ENCODE measurements at regions not wholly inside any gene's neighbourhood (a gene's known extent, or its start where the extent isn't known, plus 50 kb on each side); places are given as distances from the start of the nearest gene placed in this dataset.

DNA sequence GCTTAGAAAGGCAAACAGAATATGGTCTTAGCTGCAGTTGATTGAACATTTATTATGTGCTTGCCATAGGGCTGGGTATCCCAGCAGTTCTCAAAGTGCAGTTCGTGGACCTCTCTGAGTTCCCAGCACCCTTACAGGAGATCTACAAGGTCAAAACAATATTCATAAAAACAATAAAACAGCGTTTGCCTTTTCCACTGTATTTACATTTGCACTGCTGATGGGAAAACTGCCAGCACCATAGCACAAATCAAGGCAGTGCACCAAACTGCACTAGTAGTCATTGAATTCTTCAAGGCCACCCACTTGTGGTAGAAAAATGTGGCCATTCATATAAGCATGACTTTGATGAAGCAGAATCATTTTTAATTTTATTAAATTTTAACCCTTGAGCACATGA lies 128.1 kb downstream of the CCDC34 start:
- intact Hi-C loops (cut with DNase I): no loop called here
- H3K36me3 ChIP-seq: no peaks in the 10 kb centered on the region
- no peak overlapping the region for H3K4me3 ChIP-seq
- H3K4me1 ChIP-seq: no peaks in the 10 kb centered on the region
- H3K27me3 ChIP-seq: no peaks in the 10 kb centered on the region
- ATAC-seq: no peak
- no peaks in the 10 kb centered on the region for H3K9me3 ChIP-seq
- H3K27ac ChIP-seq: no peak overlapping the region
- TF ChIP-seq, protein P1, sequence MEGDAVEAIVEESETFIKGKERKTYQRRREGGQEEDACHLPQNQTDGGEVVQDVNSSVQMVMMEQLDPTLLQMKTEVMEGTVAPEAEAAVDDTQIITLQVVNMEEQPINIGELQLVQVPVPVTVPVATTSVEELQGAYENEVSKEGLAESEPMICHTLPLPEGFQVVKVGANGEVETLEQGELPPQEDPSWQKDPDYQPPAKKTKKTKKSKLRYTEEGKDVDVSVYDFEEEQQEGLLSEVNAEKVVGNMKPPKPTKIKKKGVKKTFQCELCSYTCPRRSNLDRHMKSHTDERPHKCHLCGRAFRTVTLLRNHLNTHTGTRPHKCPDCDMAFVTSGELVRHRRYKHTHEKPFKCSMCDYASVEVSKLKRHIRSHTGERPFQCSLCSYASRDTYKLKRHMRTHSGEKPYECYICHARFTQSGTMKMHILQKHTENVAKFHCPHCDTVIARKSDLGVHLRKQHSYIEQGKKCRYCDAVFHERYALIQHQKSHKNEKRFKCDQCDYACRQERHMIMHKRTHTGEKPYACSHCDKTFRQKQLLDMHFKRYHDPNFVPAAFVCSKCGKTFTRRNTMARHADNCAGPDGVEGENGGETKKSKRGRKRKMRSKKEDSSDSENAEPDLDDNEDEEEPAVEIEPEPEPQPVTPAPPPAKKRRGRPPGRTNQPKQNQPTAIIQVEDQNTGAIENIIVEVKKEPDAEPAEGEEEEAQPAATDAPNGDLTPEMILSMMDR (IDR thresholded peaks at IDR 0.05): no peak
- no peak for DNase-seq

DNA sequence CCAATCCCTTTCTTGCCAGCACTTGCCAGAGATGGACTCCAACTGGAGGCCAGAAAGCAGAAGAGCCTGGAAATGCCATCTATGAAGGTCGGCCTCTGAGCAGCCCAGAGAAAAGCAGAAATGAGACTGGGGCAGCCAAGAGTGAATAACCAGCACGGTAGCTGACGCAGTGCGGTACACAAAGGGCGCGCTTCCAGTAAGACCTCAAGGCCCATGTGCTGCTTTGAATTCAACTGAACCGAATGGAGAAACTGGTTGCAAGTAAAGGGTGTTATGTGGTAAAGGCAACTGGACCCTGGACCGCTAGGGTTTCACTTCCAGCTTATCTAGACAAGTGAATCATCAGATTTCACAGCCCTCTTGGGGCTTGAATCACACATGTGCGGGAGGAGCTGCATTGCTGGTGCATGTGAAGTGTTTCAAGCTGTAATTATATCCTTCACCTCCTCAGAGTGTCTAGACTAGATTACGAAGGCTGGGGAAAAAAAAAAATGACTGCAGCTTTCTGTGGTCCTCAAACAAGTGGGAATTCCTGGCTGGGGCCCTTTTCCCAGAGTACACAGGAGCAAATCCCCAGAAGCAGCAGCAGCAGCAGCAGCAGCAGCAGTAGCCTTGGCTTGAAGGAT lies 128.9 kb downstream of the CCDC34 start:
- H3K27ac ChIP-seq: no peak overlapping the region
- intact Hi-C loops (cut with DNase I): no loop called here
- TF ChIP-seq, protein P1 (IDR thresholded peaks at IDR 0.05): no peak
- no peaks in the 10 kb centered on the region for H3K9me3 ChIP-seq
- no peaks in the 10 kb centered on the region for H3K36me3 ChIP-seq
- H3K4me3 ChIP-seq: no peak overlapping the region
- no peak for DNase-seq
- no peak for ATAC-seq
- no peaks in the 10 kb centered on the region for H3K4me1 ChIP-seq
- no peaks in the 10 kb centered on the region for H3K27me3 ChIP-seq

DNA sequence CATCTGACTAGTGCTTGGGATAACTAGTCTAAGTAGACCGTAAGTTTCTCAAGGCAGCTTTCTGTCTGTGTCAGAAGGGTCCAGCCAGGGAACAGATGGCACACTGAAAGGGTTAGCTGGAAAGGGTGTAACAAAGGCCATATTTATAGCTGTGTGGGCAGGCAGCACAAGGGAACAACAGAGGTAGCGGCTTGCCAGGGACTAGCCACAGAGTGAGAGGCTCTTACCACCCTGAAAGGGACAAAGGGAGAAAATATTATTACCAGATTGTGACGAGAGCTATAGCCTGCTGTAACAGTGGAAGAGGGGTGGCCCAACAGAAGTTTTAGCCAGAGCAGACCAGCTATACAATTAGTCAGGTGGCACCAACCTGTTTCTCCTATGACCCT lies 129.4 kb downstream of the CCDC34 start:
- ATAC-seq (no peak), DNase-seq (no peak)
- no peaks in the 10 kb centered on the region for H3K27me3 ChIP-seq
- no peaks in the 10 kb centered on the region for H3K9me3 ChIP-seq
- no peaks in the 10 kb centered on the region for H3K4me1 ChIP-seq
- intact Hi-C loops (cut with DNase I): no loop called here
- TF ChIP-seq, protein P1 (IDR thresholded peaks at IDR 0.05): no peak
- no peak overlapping the region for H3K4me3 ChIP-seq
- H3K36me3 ChIP-seq: no peaks in the 10 kb centered on the region
- no peak overlapping the region for H3K27ac ChIP-seq

DNA sequence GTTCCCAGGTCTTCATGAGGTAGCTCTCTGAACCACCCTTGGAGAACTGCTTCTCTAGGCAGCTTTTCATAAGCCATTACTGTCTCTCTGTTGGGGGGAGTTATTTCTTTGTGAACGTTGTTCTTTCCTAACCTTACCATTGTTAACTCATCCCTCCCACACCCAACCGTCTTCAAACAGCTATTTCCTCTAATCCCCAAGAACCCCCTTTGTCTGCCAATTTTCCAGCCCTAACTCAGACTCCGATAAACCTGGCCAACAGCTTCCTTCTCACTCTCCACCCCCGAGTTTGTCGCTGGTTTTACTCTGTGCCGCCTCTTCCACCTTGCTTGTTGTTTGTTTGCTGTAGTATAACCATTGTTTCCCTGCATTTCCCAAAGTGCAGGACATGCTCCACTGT lies 131.5 kb downstream of the CCDC34 start:
- Histone ChIP-seq H3K36me3 (no peaks in the 10 kb centered on the region), H3K4me1 (no peaks in the 10 kb centered on the region), H3K27me3 (no peaks in the 10 kb centered on the region), H3K9me3 (no peaks in the 10 kb centered on the region), H3K4me3 (no peak overlapping the region), H3K27ac (no peak overlapping the region)
- DNase-seq (no peak), ATAC-seq (no peak)
- TF ChIP-seq, protein P1 (IDR thresholded peaks at IDR 0.05): no peak
- intact Hi-C loops (cut with DNase I): no loop called here

DNA sequence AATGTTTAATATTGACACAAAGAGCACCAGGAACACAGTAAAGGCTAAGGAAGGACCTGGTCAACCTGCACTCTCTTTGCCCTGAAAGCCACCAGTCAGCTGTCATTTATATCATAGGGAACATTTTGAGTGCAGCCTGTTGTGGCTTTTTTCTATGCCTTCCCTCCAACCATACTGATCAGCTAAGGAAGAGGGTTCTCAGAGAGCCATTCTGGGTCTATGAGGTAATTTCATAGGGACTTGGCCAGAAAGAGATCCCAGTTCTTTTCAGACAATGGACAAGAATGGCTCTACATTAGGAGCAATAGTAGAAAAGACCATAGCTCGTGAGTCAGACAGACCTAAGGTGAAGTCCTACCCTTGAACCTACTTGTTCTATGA lies 132.8 kb downstream of the CCDC34 start:
- H3K27me3 ChIP-seq: no peaks in the 10 kb centered on the region
- TF ChIP-seq, protein P1 (IDR thresholded peaks at IDR 0.05): no peak
- no peaks in the 10 kb centered on the region for H3K36me3 ChIP-seq
- no peak overlapping the region for H3K4me3 ChIP-seq
- no peaks in the 10 kb centered on the region for H3K4me1 ChIP-seq
- H3K9me3 ChIP-seq: no peaks in the 10 kb centered on the region
- no peak for ATAC-seq
- DNase-seq: no peak
- no peak overlapping the region for H3K27ac ChIP-seq
- intact Hi-C loops (cut with DNase I): no loop called here

All from upper lobe of right lung (tissue), 1 donor.